ENCODE measurements at regions not wholly inside any gene's neighbourhood (a gene's known extent, or its start where the extent isn't known, plus 50 kb on each side); places are given as distances from the start of the nearest gene placed in this dataset.

GRCh38 chr1:78760858-78761257, 111.2 kb downstream of the IFI44 start:
- TF ChIP-seq CTCF (IDR thresholded peaks at IDR 0.05 in 2 of 3, conservative IDR thresholded peaks at IDR 0.05 in 1 of 3; ENCODE audit: insufficient read depth in 2 of 3, low read depth in 1 of 3, low read length in 3 of 3) (no peak), ZNF384 (IDR thresholded peaks at IDR 0.05; ENCODE audit: low read depth, low read length) (no peak)
